ENCODE measurements at regions not wholly inside any gene's neighbourhood (a gene's known extent, or its start where the extent isn't known, plus 50 kb on each side); places are given as distances from the start of the nearest gene placed in this dataset.
"Not testable (repeated sequence)": the region's sequence is repeated elsewhere in the genome, so short reads cannot be mapped to it uniquely, and the experiment has no call there.

DNA sequence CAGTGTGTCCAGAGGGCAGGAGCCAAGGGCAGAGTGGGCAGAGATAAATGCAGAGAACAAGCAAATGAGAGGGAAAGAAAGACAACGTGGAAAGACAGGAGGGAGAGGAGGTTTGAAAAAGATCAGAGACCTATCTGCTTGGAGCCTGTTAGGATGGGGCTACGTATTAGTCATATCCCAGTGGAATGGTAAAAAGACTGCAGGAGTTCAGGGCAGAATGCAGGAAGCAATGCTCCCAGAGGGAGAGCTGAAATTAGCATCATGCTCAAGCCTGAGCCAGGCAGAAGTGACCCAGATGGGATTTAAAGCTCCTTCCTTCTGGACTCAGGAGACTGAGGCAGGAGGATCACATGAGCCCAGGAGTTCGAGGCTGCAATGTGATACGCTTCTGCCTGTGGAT is 261.3 kb upstream of the CHRM3 start:
- TF ChIP-seq, protein P1, sequence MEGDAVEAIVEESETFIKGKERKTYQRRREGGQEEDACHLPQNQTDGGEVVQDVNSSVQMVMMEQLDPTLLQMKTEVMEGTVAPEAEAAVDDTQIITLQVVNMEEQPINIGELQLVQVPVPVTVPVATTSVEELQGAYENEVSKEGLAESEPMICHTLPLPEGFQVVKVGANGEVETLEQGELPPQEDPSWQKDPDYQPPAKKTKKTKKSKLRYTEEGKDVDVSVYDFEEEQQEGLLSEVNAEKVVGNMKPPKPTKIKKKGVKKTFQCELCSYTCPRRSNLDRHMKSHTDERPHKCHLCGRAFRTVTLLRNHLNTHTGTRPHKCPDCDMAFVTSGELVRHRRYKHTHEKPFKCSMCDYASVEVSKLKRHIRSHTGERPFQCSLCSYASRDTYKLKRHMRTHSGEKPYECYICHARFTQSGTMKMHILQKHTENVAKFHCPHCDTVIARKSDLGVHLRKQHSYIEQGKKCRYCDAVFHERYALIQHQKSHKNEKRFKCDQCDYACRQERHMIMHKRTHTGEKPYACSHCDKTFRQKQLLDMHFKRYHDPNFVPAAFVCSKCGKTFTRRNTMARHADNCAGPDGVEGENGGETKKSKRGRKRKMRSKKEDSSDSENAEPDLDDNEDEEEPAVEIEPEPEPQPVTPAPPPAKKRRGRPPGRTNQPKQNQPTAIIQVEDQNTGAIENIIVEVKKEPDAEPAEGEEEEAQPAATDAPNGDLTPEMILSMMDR (IDR thresholded peaks at IDR 0.05; ENCODE audit: control insufficient read depth, extremely low read depth, insufficient read depth): no peak
- DNase-seq (ENCODE audit: low read depth): no peak
- no peak overlapping the region for H3K4me3 ChIP-seq (ENCODE audit: low read depth, low read length)

DNA sequence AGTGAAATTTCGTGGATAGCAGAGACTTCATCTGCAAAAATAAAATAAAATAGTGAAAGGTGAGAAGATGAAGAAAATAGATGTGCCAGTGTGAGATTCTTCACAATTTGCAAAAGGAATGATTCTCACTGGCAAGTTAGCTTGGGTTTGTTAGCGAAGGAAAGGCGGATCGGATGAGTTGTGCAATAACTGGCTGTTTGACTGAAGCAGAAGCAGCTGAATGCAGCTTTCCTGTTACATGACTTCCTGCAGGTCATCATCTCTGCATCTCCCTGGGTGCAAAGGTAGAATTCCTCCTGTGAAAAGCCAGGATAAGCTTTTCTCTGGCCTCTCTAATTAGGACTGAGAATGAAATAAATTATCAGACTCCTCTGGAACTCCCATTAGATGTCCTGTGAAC is 263.1 kb upstream of the CHRM3 start:
- no peak for DNase-seq (ENCODE audit: low read depth)
- H3K4me3 ChIP-seq (ENCODE audit: low read depth, low read length): no peak overlapping the region
- TF ChIP-seq, protein P1 (IDR thresholded peaks at IDR 0.05; ENCODE audit: control insufficient read depth, extremely low read depth, insufficient read depth): no peak

DNA sequence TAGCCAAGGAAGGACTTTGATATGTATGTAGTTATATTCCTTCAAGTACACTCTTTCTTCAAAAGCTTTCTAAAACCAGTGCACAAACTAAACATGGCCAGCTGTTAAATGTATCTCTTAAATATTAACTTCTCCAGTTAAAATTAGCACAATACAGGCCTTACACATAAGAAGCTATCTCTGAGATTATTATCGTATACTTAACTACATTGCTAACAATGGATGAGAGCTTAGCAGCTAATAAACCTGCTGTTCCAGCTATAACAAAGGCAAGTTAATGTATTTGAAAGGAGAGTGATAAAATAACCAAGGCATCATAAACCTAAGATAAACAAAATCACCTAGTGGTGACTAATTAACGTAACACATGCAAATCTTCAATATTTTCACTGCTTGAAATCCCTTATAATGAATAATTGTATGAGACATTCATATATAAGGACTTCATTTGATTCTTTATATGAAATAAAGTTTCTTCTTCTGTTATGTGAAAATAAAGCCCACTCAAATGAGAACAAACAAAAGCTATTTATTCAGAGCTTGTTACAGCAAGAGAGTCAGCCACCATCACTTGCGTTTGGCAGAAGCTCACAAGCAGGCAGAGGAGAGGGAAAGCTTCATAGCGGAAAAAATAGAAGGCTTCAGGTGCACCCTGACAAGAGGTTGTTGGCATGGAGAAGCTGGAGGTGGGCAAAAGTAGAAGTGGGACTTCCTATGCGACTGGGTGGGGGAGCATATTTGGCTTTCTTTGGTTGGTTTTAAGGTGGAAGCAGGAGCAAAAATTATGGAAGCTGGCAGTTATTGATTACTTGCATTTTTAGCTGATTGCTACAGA is 274.1 kb upstream of the CHRM3 start:
- TF ChIP-seq, protein P1 (IDR thresholded peaks at IDR 0.05; ENCODE audit: control insufficient read depth, extremely low read depth, insufficient read depth): no peak
- H3K4me3 ChIP-seq (ENCODE audit: low read depth, low read length): no peak overlapping the region
- peak; percentile 23 for DNase-seq (ENCODE audit: low read depth)

DNA sequence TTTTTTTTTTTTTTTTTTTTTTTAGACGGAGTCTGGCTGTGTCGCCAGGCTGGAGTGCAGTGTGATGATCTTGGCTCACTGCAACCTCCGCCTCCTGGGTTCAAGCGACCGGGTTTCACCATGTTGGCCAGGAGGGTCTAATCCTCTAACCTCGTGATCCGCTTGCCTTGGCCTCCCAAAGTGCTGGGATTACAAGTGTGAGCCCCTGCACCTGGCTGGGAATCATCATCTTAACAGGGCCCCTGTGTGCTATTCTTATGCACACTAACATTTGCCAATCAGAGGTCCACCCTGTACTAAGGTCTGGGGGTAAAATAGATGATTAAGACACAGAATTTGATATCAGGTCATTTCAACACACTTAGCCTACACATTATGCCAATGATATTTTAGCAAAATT is 278.7 kb upstream of the CHRM3 start:
- H3K4me3 ChIP-seq (ENCODE audit: low read depth, low read length): no peak overlapping the region
- TF ChIP-seq, protein P1 (IDR thresholded peaks at IDR 0.05; ENCODE audit: control insufficient read depth, extremely low read depth, insufficient read depth): no peak
- no peak for DNase-seq (ENCODE audit: low read depth)

DNA sequence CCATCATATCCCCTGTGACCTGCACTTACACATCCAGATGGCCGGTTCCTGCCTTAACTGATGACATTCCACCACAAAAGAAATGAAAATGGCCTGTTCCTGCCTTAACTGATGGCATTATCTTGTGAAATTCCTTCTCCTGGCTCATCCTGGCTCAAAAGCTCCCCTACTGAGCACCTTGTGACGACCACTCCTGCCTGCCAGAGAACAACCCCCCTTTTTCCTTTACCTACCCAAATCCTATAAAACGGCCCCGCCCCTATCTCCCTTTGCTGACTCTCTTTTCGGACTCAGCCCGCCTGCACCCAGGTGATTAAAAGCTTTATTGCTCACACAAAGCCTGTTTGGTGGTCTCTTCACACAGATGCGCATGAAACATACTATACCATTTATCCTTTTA is 279.7 kb upstream of the CHRM3 start:
- not testable (repeated sequence) for DNase-seq (ENCODE audit: low read depth); H3K4me3 ChIP-seq (ENCODE audit: low read depth, low read length)

DNA sequence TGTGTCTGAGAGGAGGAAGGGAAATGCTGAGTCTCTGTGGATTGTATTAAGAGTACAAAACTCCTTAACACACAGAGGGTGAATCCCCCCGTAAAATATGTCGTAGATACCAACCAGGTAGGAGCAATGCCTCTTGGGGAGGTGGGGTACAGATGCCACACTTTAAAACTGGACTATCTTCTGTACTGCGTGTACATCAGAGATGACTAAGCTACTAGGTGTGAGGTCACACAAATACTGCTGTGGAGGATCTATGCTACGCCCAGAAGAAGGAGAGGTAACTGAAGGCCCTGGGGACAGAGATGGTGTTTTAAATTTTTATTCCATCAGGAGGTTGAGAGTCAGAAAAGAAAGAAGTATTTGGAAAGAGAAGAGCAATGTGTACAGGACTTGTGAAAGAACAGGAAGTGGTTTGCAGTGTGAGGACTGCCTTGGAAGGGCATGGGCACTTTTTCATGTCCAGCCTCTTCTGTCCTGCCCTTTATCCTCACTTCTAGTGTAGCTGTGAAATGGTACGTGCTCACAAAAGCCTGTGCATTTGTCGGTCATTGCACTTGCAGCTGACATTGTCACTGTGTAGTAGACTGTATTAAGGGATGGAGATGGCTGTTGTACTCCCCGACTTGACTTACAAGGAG is 287.8 kb upstream of the CHRM3 start:
- H3K4me3 ChIP-seq (ENCODE audit: low read depth, low read length): no peak overlapping the region
- TF ChIP-seq, protein P1 (IDR thresholded peaks at IDR 0.05; ENCODE audit: control insufficient read depth, extremely low read depth, insufficient read depth): no peak
- no peak for DNase-seq (ENCODE audit: low read depth)

DNA sequence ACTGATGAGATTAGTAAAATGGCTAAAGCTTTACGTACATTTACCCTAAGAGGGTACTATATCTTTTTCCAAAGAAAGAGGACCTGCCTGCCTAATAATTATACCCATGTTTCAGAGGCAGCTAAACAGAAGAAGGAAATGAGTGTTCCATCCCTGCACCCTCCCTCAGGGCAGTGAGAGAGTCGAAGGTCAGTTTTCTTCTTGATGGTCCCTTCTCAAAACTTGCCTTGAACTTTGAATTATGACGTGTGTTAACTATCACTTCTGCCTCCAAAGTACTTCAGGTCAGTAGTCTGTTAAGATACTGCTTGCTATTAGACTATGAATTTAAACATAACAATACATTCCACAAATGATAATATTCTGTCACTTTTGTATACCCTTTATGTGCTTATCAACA is 294.8 kb upstream of the CHRM3 start:
- TF ChIP-seq, protein P1 (IDR thresholded peaks at IDR 0.05; ENCODE audit: control insufficient read depth, extremely low read depth, insufficient read depth): no peak
- DNase-seq (ENCODE audit: low read depth): no peak
- H3K4me3 ChIP-seq (ENCODE audit: low read depth, low read length): no peak overlapping the region
